Suprapubic skin (tissue), 4 donors: ENCODE measurements at regions not wholly inside any gene's neighbourhood (a gene's known extent, or its start where the extent isn't known, plus 50 kb on each side); places are given as distances from the start of the nearest gene placed in this dataset.

ENCODE experiments used
- DNase-seq, 2 donors: peaks; one replicate each; pipeline ENCODE4 v3.0.0-alpha.2; 2019; ENCODE audit warnings: low spot score in 2 of 2
- H3K27ac ChIP-seq: fragments of 200-600 bp; sonication (generic); one replicate; pipeline ENCODE4 v1.5.1; 2019
- H3K27me3 ChIP-seq: fragments of 200-600 bp; sonication (generic); one replicate; pipeline ENCODE4 v1.5.1; 2019
- H3K36me3 ChIP-seq: fragments of 200-600 bp; sonication (generic); one replicate; pipeline ENCODE4 v1.5.1; 2019
- H3K4me1 ChIP-seq: fragments of 200-600 bp; sonication (generic); one replicate; pipeline ENCODE4 v1.5.1; 2019
- H3K4me3 ChIP-seq: fragments of 200-600 bp; sonication (generic); one replicate; pipeline ENCODE4 v1.5.1; 2019; ENCODE audit warnings: mild to moderate bottlenecking
- H3K9me3 ChIP-seq: fragments of 200-600 bp; sonication (generic); one replicate; pipeline ENCODE4 v1.5.1; 2019
- CTCF ChIP-seq, 2 donors: fragments of 200-600 bp in 1 of 2; fragments of 450-650 bp in 1 of 2; sonication (generic) in 1 of 2; IDR thresholded peaks; one replicate each; pipeline ENCODE4 v1.5.1; 2016 to 2019; ENCODE audit warnings: antibody characterized with exemption in 2 of 2, mild to moderate bottlenecking in 1 of 2, moderate library complexity in 1 of 2
- EP300 ChIP-seq: sonication (generic); formaldehyde crosslinking; IDR thresholded peaks from one replicate; pipeline ENCODE4 v1.6.1; 2017; ENCODE audit warnings: antibody characterized with exemption
- POLR2A ChIP-seq, 2 donors: fragments of 450-650 bp; IDR thresholded peaks; one replicate each; pipeline ENCODE4 v1.6.1; 2017; ENCODE audit warnings: antibody characterized with exemption in 2 of 2, mild to moderate bottlenecking in 2 of 2, moderate library complexity in 2 of 2
- POLR2AphosphoS5 ChIP-seq, 3 donors: sonication (generic); formaldehyde crosslinking; IDR thresholded peaks; one replicate each; pipeline ENCODE4 v1.6.1; 2017; ENCODE audit warnings: antibody characterized with exemption in 3 of 3
- WGBS: methylation state at CpG from one replicate; pipeline ENCODE4 v1.1.5; 2018; 5-methylcytosine and 5-hydroxymethylcytosine counted together

- H3K27me3 ChIP-seq, result no peaks in the 10 kb centered on the region
- no peaks in the 10 kb centered on the region for H3K4me1 ChIP-seq
- no peaks in the 10 kb centered on the region for H3K9me3 ChIP-seq
- no peak overlapping the region for H3K4me3 ChIP-seq
- 81% methylated on average over 2 of the region's 2 CpGs for WGBS
- DNase-seq, result no peak
- H3K36me3 ChIP-seq, result no peaks in the 10 kb centered on the region
- no peak for TF ChIP-seq EP300
- no peak for TF ChIP-seq POLR2A (IDR thresholded peaks at IDR 0.05)
- no peak for TF ChIP-seq POLR2AphosphoS5 (IDR thresholded peaks at IDR 0.05)
- no peak for TF ChIP-seq CTCF (IDR thresholded peaks at IDR 0.05)
- no peak overlapping the region for H3K27ac ChIP-seq
Measured at GRCh38 chr18:73950116-73950700, 197.4 kb downstream of the FBXO15 start.

- no peak overlapping the region for H3K4me3 ChIP-seq
- H3K27ac ChIP-seq, result no peak overlapping the region
- DNase-seq, result no peak
- TF ChIP-seq EP300 (no peak), POLR2AphosphoS5 (IDR thresholded peaks at IDR 0.05) (no peak), POLR2A (IDR thresholded peaks at IDR 0.05) (no peak), CTCF (IDR thresholded peaks at IDR 0.05) (no peak)
- H3K4me1 ChIP-seq, result no peaks in the 10 kb centered on the region
- WGBS, result 86% methylated on average over 3 of the region's 3 CpGs
- H3K27me3 ChIP-seq, result no peaks in the 10 kb centered on the region
- H3K36me3 ChIP-seq, result no peaks in the 10 kb centered on the region
- H3K9me3 ChIP-seq, result no peaks in the 10 kb centered on the region
Measured at GRCh38 chr18:73948497-73948896, 199.1 kb downstream of the FBXO15 start.

- Histone ChIP-seq H3K9me3 (no peaks in the 10 kb centered on the region), H3K27ac (no peak overlapping the region), H3K36me3 (no peaks in the 10 kb centered on the region), H3K4me3 (no peak overlapping the region), H3K4me1 (no peaks in the 10 kb centered on the region), H3K27me3 (no peaks in the 10 kb centered on the region)
- 31% methylated on average over 4 of the region's 4 CpGs for WGBS
- DNase-seq, result no peak
- no peak for TF ChIP-seq POLR2AphosphoS5 (IDR thresholded peaks at IDR 0.05)
Measured at GRCh38 chr18:73948084-73948483, 199.6 kb downstream of the FBXO15 start.

GRCh38 chr18:73947180-73947921, 200.3 kb downstream of the FBXO15 start:
- no peak for DNase-seq
- H3K4me3 ChIP-seq, result no peak overlapping the region
- 69% methylated on average over 6 of the region's 6 CpGs for WGBS
- no peak overlapping the region for H3K27ac ChIP-seq
- H3K27me3 ChIP-seq, result no peaks in the 10 kb centered on the region
- H3K4me1 ChIP-seq, result no peaks in the 10 kb centered on the region
- H3K36me3 ChIP-seq, result no peaks in the 10 kb centered on the region
- no peaks in the 10 kb centered on the region for H3K9me3 ChIP-seq
- TF ChIP-seq CTCF (IDR thresholded peaks at IDR 0.05), result no peak
- no peak for TF ChIP-seq EP300
- no peak for TF ChIP-seq POLR2AphosphoS5 (IDR thresholded peaks at IDR 0.05)
- TF ChIP-seq POLR2A (IDR thresholded peaks at IDR 0.05), result no peak

- DNase-seq, result no peak
- no peak overlapping the region for H3K4me3 ChIP-seq
- no peak overlapping the region for H3K27ac ChIP-seq
- TF ChIP-seq CTCF (IDR thresholded peaks at IDR 0.05), result no peak
- TF ChIP-seq POLR2A (IDR thresholded peaks at IDR 0.05), result no peak
- no peak for TF ChIP-seq EP300
- TF ChIP-seq POLR2AphosphoS5 (IDR thresholded peaks at IDR 0.05), result no peak
- H3K36me3 ChIP-seq, result no peaks in the 10 kb centered on the region
- no peaks in the 10 kb centered on the region for H3K9me3 ChIP-seq
- no peaks in the 10 kb centered on the region for H3K4me1 ChIP-seq
- no peaks in the 10 kb centered on the region for H3K27me3 ChIP-seq
- WGBS, result 81% methylated on average over 3 of the region's 3 CpGs
Measured at GRCh38 chr18:73945130-73945792, 202.4 kb downstream of the FBXO15 start.
